T-helper 2 cell treated with Interferon-gamma antibody and Interleukin-4, amounts not matched to agents 100 ng/mL and 5 ng/mL, for 36 hours (primary cell): ENCODE measurements at regions not wholly inside any gene's neighbourhood (a gene's known extent, or its start where the extent isn't known, plus 50 kb on each side); places are given as distances from the start of the nearest gene placed in this dataset.
"Not testable (repeated sequence)": the region's sequence is repeated elsewhere in the genome, so short reads cannot be mapped to it uniquely, and the experiment has no call there.

ENCODE experiments used
- intact Hi-C: fragments of 100-400 bp; cut with micrococcal nuclease; formaldehyde crosslinking; loops from one replicate; pipeline ENCODE4 v1.15.1; 2023

DNA sequence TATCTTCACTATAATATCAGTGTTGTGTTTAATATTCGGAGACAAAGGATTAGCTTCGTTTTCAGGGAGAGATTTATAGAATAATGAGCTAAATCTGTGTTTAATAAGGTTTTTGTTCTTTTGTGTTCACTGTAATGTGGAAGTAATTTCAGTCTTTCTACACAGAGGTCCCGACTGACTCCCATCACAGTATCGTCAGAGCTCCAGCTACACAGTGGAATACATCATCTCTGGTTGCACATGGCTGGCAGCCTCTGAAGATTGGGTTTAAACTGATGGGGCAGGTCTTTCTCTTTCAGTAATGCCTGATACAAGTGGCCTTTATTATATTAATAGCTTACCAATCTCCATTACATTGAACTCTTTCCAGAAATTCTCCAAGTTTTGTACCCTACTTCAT is 736.7 kb upstream of the RIOK2 start:
- intact Hi-C loops = no loop called here

DNA sequence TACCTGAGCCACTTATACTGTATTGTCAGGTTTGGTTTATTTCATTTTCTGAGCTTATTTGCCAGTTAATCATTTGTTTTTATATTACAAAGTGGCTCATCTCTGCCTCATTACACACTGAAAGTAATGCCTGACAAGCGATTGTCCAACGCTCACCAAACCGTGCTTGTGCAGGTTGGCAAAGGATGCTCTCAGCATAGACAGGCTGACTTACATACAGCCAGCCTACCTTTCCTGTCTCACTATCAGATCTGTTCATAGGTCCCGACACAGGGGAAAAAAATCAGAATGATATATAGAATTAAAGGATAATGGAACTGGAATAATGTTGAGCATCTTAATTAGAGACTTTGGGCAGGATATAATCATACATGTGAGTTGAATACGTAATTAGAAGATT is 739.7 kb upstream of the RIOK2 start:
- intact Hi-C loops = no loop called here

DNA sequence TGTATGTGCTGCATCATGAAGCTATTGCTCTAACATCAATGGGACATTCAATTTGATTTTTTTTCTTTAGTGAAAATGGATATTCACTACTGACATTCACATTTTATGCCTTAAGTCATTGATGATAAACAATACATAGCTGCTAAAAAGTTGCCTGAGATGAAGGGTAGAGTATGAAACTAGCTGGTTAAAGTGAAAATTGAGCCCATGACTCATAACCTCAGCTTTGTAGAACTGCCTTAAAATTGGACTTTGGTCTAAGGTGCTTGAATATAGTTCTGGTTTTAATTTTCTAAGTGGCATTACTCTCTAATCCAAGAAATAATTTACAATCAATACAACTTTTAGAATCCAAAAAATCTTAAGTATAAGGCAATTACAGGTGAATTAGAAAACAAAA is 740.4 kb upstream of the RIOK2 start:
- intact Hi-C loops = no loop called here

DNA sequence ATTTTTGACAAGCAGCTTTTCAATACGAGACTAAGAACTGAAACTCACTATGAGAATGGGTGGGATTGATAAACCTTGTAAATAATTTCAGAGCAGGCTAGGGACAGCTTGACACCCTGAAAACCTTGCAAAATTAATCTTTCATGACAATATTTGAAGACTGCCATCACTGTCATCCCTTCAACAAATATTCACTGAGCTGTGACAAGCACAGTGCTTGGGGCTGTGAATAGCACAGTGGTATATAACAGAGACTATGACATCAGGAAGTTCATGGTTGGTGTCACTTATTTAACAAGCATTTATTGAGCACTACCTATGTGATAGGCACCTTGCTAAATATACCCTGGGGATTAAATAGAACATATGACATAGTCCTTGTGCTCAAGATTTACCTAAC is 741.0 kb upstream of the RIOK2 start:
- intact Hi-C loops = no loop called here

DNA sequence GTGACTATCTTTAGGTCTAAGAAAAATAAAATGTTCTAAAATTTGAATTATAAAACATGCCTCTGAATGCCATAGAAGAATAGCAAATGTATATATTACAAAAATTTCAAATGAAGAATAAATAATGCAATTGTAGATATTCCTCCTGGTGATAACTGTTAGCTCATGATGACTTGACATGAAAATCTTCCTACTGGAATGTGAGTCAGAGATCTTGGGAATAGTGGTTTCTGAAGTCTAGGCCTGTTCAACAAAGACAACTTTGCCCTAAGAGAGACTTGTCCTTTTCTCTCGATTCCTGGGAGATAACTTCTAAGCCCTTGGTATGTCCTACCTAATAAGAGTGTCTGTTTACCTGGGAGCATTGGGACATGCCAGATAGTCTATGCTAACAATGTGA is 746.3 kb upstream of the RIOK2 start:
- intact Hi-C loops = no loop called here

DNA sequence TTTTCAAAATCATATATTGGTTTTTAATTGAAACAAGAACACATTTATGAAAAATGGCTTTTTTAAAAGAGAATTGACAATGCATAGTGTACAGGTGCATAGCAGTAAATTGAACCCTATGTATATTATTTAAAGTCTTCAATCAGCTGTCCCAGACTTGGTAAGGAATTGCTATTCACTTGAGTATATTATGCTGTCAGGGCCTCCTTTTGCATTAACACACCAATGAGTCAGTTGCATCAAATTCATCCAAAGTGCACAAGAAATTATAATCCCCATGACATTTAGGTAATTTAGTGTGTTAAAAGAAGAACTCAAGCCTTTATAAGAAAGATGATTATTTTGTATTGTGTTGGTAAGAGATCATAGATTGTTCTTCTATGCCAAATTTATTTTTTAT is 748.8 kb upstream of the RIOK2 start:
- intact Hi-C loops = no loop called here

DNA sequence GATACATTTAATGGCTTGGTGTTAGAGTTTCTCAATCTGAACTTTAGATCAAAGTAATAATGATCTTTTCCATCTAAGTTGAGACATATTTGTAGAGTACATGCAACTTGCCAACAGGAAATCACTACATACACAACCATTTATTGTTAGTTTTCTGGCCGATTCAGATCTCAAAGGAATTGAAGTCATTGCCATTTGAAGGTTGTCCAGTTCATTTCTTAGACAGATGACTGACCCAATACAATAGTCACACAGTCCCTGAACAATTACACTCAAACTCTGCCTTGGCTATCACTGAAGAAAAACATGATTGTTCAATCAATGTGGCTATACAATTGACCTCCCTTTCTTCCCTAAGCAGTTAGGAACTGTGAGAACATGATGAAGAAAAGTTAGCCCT is 753.2 kb upstream of the RIOK2 start:
- intact Hi-C loops = no loop called here

DNA sequence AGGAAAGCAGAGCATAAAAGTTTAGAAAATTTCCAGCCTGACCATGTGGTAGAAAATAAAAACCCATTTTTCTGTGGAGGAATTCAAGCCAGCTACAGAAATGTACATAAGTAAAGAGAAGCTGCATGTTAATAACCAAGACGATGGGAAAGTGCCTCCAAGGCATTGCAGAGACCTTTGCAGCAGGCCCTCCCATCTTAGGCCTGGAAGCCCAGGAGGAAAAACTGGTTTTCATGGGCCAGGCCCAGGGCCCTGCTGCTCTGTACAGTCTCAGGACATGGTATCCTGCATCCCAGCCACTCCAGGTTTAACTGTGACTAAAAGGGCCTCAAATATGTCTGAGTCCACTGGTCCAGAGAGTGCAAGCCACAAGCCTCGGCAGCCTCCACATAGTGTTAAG is 754.8 kb upstream of the RIOK2 start:
- intact Hi-C loops = no loop called here

DNA sequence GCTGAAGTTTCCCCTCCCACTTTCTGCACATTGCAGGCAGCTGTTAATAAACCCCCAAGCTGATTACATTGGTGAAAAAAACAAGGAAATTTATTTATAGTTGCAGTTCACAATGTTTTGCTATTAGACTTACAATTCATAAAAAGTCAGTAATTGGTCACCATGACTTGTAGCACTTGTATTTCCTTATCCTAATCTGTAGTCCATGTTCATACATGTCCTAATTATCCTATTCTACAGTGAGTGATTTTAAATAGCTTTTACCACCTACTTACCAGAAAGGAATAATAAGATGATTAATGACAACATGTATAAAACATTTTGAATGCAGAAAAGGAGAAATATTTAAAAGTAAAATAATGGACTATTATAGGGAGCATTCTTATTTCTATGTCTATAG is 760.0 kb upstream of the RIOK2 start:
- intact Hi-C loops = no loop called here

DNA sequence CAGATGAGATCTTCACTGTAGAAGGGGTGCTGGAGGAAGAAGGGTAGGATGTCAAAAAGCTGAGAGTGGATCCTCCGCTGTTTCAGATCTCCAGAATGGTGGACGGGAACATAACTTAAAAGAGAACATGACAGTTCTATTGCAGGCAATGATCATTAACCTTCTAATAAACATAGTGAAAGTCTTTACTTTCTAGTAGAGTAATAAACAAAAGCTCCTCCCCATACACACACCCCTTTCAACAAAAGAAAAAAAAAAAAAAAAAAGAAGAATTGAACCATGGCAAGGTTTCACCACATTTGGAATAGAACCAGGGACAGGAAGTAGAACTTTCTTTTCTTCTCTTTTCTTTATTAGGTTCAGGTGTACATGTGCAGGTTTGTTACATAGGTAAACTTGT is 768.1 kb upstream of the RIOK2 start:
- intact Hi-C loops = no loop called here

DNA sequence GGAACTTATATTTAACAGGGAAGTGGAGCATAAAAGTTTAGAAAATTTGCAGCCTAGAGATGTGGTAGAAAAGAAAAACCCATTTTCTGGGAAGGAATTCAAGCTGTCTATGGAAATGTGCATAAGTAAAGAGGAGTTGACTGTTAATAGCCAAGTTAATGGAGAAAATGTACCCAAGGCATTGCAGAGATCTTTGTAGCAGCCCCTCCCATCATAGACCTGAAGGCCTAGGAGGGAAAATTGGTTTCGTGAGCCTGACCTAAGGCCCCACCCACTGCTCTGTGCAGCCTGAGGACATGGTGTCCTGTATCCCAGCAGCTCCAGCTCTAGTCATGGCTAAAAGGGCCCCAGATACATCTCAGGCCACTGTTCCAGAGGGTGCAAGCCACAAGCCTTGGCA is 772.4 kb upstream of the RIOK2 start:
- intact Hi-C loops = no loop called here

DNA sequence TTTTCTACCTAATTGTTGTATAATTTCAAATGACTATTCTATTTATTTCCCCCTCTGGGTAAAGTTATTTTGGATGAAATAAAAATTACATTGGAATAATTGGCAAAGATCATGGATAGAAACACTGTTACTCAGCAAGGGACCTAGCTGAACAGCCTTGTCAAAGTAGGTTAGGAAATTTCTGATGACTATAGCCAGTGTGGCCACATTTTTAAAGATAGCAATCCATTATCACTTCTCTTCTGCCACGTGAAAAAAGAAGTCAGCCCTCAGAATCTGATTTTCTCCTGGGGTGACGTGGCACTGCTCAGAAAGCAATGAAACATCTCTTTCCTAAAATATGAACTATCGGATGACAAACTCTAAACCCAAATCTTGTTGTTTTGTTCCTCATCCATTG is 784.2 kb upstream of the RIOK2 start:
- intact Hi-C loops = no loop called here

DNA sequence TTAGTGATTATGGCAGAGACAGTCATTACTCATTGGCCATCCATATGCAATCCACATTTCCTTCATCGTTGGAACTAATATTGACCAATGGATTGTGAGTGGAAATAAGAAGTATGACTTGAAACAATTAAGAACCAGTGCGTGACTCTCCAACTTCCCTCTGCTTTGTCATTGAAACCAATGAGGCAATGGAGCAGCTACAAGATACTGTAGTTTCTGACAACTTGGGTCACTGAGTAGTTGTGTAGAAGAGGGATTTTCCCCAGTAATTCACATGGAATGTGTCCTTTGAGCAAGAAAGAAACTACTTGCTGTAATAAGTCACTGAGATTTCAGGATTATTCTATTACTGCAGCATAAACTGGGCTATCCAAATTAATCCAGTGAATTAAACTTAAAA is 785.3 kb upstream of the RIOK2 start:
- intact Hi-C loops = no loop called here

DNA sequence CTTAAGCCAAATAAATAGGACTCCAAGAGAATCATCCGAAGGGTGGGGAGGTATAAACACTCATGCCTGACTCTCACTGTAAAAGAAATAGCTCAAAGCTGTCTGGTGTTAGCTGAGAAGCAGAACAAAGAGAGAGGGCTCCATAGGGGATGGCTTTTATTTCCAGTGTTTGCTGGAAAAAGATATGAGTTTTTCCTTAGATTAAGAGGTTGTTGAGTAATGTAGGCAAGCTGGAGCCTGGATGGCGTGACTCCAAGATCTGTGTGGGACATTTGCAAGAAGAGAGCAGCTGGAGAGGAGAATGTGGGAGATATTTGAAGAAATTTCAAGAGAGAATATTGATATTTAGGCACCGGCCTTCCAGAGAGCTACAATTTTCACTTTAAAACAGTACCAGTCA is 793.7 kb upstream of the RGMB start:
- intact Hi-C loops = no loop called here

DNA sequence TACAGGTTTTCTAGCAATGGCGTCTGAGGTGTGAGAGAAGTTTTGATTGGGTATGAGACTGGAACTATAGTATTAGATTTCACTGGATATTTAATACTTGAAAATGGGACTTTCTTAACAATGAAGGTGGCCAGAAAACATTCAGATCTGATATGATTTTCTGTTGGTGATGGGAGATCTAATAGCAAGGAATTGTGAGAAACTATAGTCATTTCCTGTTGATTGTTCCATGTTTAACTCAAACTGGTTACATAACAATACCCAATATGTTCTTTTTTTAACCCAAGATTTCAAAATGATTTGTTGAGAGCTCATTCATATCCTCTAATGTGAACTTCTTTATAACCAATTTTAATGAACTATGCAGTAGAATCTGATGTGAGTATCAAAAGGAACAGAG is 793.2 kb upstream of the RGMB start:
- intact Hi-C loops = no loop called here

DNA sequence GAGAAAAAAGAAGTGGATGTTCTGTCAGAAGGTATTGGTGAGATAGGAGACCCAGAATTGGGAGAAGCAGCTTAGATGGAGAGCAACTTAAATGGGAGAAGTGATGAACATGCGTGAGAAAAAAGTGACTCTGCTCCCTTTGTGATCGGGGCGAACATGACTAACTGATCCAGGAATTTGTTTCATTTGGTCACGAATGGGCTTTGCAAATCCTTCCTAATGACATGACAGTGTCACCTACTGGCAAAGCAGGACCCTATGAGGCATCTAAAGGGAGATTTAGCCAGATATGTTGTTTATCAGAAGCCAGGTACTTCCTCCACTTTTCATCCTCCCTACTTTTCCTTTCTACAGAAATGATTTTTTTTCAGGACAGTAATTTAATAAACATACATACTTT is 787.4 kb upstream of the RGMB start:
- intact Hi-C loops = no loop called here

DNA sequence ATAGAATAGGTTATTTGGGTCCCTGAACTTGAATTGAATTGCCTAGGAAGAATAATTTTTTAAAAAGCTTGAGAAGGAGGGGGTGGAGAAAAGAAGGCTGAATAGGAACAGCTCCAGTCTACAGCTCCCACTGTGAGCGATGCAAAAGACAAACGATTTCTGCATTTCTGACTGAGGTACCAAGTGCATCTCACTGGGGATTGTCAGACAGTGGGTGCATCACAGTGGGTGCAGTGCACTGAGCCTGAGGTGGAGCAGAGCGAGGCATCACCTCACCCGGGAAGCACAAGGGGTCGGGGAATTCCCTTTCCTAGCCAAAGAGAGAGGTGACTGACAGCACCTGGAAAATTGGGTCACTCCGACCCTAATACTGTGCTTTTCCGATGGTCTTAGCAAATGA is 782.2 kb upstream of the RGMB start:
- intact Hi-C loops = no loop called here

DNA sequence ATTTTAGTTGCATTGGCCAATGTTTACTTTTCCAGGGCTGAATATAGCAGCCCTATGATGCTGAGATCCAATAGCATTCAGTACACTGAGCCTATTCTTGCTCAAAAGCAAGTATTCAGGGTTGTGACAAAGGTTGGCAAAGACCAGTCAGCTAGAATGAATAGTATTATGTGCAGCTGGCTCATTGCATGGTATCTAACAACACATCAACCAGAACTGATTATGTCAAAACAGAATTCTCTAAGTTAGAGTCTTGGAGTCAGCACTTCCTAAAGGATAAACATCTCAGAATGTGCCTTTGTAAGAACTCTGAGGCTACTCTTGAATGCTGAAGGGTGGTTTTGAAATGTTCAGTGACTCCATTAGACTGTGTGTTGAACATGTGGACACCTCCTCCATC is 774.5 kb upstream of the RGMB start:
- intact Hi-C loops = no loop called here

DNA sequence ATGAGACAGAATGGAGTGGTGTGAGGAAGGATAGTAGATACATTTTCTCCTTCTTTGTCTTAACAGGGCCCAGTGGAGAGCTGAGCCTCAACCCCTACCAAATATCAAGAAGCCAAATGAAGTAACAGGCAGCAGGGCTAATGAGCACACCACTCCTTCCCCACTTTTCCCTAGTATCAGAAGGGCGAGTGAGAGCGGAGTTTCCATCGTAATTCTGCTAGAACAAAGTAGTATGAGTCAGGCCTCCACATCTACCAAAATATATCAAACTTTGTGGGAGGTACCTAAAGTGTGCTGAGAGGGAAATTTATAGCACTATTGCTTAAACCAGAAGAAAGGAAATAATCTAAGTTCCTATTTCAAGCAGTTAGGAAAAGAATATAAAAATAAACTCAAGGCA is 769.0 kb upstream of the RGMB start:
- intact Hi-C loops = no loop called here

DNA sequence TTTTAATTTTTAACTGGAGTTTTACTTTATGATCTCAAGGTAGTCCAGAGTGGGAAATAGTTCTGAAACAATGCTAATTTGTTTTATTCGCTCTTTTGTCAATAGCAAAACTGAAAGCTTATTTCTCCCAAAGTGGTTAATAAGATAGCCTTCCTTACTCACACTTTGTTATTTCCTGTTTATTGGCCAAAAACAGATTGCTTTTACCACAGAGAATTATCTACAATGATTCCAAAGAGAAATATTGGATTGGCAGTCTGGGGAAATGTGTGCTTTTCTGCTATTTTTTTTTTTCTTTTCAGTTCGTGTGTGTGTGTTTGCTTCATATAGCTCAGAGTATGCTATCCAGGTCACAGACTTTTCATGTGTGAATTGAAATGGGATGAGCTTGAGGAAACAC is 756.7 kb upstream of the RGMB start:
- intact Hi-C loops = no loop called here

DNA sequence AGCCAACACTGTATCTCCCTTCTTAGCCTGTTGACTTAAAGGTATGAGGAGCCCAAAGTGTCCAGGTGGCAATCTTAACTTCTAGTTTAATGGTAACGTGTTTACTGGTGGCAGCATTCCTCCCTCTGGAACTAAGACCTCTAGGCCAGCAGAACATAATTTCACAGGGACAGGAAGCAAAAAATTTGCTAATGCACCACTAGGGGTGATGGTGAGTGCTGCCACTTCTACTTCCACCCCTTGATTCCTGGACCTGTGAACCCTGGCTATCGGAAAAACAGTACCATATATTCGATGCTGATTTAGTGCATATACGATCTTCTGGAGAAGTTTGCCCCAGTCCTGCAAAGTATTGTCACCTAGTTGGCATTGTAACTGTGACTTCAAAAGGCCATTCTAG is 743.2 kb upstream of the RGMB start:
- intact Hi-C loops = not testable (repeated sequence)

DNA sequence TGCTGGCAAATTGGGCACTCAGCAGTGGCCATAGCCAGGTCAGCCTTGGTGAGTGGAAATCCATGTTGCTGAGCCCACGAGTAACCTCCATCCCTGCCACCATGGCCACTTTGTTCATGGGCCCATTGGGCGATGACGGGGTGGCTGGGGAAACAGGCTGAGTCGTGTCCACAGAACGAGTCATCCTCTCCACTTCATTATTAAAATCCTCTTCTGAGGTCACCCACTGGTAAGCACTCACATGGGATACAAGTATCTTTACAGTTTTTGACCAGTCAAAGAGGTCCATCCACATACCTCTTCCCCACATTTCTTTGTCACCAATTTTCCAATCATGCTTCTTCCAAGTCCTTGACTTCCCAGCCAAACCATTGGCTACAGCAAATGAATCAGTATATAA is 742.4 kb upstream of the RGMB start:
- intact Hi-C loops = not testable (repeated sequence)

DNA sequence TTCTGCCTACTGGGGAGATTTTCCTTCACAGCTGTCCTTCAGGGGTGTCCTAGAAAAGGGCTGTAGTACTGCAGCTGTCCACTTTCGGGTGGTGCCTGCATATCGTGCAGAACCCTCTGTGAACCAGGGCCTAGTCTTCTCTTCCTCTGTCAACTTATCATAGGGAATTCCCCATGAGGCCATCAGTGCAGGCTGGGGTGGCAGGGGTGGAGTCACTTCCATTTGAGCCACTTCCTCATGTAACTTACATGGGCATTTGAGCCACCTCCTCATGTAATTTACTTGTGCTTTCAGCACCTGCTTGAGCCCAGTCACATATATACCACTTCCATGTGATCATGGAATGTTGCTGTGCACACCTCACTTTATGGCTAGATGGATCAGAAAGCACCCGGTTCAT is 742.0 kb upstream of the RGMB start:
- intact Hi-C loops = no loop called here

DNA sequence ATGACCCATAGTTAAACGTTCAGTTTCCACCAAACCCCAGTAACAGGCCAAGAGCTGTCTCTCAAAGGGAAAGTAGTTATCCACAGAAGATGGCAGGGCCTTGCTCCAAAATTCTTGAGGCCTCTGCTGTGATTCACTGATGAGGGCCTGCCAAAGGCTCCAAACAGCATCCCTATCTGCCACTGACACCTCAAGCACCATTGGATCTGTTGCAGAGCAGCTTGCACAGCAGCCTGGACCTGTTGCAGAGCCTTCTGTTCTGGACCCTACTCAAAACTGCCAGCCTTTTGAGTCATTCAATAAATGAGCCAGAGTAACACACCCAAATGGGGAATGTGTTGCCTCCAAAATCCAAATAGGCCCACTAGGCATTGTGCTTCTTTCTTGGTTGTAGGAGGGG is 741.5 kb upstream of the RGMB start:
- intact Hi-C loops = no loop called here

DNA sequence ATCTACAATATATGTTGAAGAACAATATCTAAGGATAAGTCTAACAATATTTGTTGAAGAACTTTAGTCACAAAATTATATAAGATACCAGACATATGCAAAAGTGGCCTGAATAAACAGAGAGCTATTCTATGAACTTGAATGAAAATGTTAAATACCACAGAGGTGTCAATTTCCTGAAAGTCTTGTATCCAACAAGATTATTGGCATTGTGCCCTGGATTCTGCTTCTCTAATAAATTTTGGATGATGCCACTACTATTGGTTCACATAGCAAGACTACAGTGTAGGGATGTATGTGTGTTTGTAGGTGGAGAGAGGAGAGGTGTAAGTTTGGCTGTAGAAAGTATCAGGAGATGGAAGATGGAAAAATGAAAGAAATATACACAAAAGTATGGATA is 731.8 kb upstream of the RGMB start:
- intact Hi-C loops = no loop called here
